Activated naive CD4-positive, alpha-beta T cell treated with anti-CD3 and anti-CD28 coated beads, Interleukin-2, amount 10 ng/mL, durations not matched to agents 7 days and 5 days (primary cell): ENCODE measurements at regions not wholly inside any gene's neighbourhood (a gene's known extent, or its start where the extent isn't known, plus 50 kb on each side); places are given as distances from the start of the nearest gene placed in this dataset.
"Not testable (repeated sequence)": the region's sequence is repeated elsewhere in the genome, so short reads cannot be mapped to it uniquely, and the experiment has no call there.

Source experiments
- CTCF ChIA-PET: fragments of 350-600 bp; sonication (Branson Sonifier 250); formaldehyde crosslinking; loops from one replicate; lab custom pipeline; 2021; ENCODE audit warnings: antibody characterized with exemption; lab: Charles Lee
- DNase-seq: peaks from one replicate; pipeline ENCODE4 v3.0.0-alpha.2; 2020
- H3K27ac Mint-ChIP-seq: one replicate; pipeline ENCODE4 v1.8.0; 2021; ENCODE audit warnings: mild to moderate bottlenecking, moderate library complexity, mixed read lengths
- H3K27me3 Mint-ChIP-seq: one replicate; pipeline ENCODE4 v1.8.0; 2021; ENCODE audit warnings: mild to moderate bottlenecking, mixed read lengths
- H3K36me3 Mint-ChIP-seq: one replicate; pipeline ENCODE4 v1.8.0; 2021; ENCODE audit warnings: mixed read lengths
- H3K4me1 Mint-ChIP-seq: one replicate; pipeline ENCODE4 v1.8.0; 2021; ENCODE audit warnings: mixed read lengths
- H3K4me3 Mint-ChIP-seq: one replicate; pipeline ENCODE4 v1.8.0; 2021; ENCODE audit warnings: mild to moderate bottlenecking, moderate library complexity, mixed read lengths
- H3K9me3 Mint-ChIP-seq: one replicate; pipeline ENCODE4 v1.8.0; 2021; ENCODE audit warnings: mixed read lengths

- H3K27ac Mint-ChIP-seq: no peak overlapping the region
- no peaks in the 10 kb centered on the region for H3K36me3 Mint-ChIP-seq
- CTCF ChIA-PET: no interaction called here
- no peak for DNase-seq
- no peaks in the 10 kb centered on the region for H3K4me1 Mint-ChIP-seq
- no peak overlapping the region for H3K4me3 Mint-ChIP-seq
- H3K9me3 Mint-ChIP-seq: peaks cover 5% of the 10 kb centered on the region
- no peaks in the 10 kb centered on the region for H3K27me3 Mint-ChIP-seq
Observed at GRCh38 chr2:184993746-184994145, 395.4 kb downstream of the ZNF804A start.

GRCh38 chr2:185006481-185006880 lies 408.2 kb downstream of the ZNF804A start:
- no peaks in the 10 kb centered on the region for H3K36me3 Mint-ChIP-seq
- no peak overlapping the region for H3K27ac Mint-ChIP-seq
- peaks cover 25% of the 10 kb centered on the region for H3K9me3 Mint-ChIP-seq
- no peak overlapping the region for H3K4me3 Mint-ChIP-seq
- no peaks in the 10 kb centered on the region for H3K4me1 Mint-ChIP-seq
- no peaks in the 10 kb centered on the region for H3K27me3 Mint-ChIP-seq
- DNase-seq: no peak
- CTCF ChIA-PET: no interaction called here

- no peak overlapping the region for H3K27ac Mint-ChIP-seq
- peaks cover 29% of the 10 kb centered on the region for H3K9me3 Mint-ChIP-seq
Observed at GRCh38 chr2:185012643-185013042, 414.3 kb downstream of the ZNF804A start.

GRCh38 chr2:185014076-185014475 lies 415.7 kb downstream of the ZNF804A start:
- no peaks in the 10 kb centered on the region for H3K27me3 Mint-ChIP-seq
- H3K4me3 Mint-ChIP-seq: no peak overlapping the region
- peaks cover 29% of the 10 kb centered on the region for H3K9me3 Mint-ChIP-seq
- DNase-seq: no peak
- no peak overlapping the region for H3K27ac Mint-ChIP-seq
- no peaks in the 10 kb centered on the region for H3K4me1 Mint-ChIP-seq
- H3K36me3 Mint-ChIP-seq: no peaks in the 10 kb centered on the region
- CTCF ChIA-PET: no interaction called here

More at GRCh38 chr2:185012643-185013042, 414.3 kb downstream of the ZNF804A start:
- Mint-ChIP-seq H3K36me3 (no peaks in the 10 kb centered on the region), H3K4me1 (no peaks in the 10 kb centered on the region), H3K27me3 (no peaks in the 10 kb centered on the region), H3K4me3 (no peak overlapping the region)
- DNase-seq: no peak
- CTCF ChIA-PET: no interaction called here

GRCh38 chr2:185025891-185026290 lies 427.6 kb downstream of the ZNF804A start:
- CTCF ChIA-PET, H3K4me1 Mint-ChIP-seq, H3K27ac Mint-ChIP-seq: not testable (repeated sequence)

GRCh38 chr2:185035906-185036305 lies 437.6 kb downstream of the ZNF804A start:
- Mint-ChIP-seq H3K36me3 (no peaks in the 10 kb centered on the region), H3K27me3 (no peaks in the 10 kb centered on the region), H3K4me3 (no peak overlapping the region), H3K27ac (no peak overlapping the region), H3K4me1 (no peaks in the 10 kb centered on the region), H3K9me3 (peaks cover 26% of the 10 kb centered on the region)
- CTCF ChIA-PET: interaction anchor here (0.6 kb wide), 1 partner anchor 545 kb away, joined by 4 read pairs; no protein-coding TSS in a partner anchor
- DNase-seq: no peak

More at GRCh38 chr2:185025891-185026290, 427.6 kb downstream of the ZNF804A start:
- H3K27me3 Mint-ChIP-seq, H3K4me3 Mint-ChIP-seq, DNase-seq, H3K36me3 Mint-ChIP-seq: not testable (repeated sequence)
- H3K9me3 Mint-ChIP-seq: peaks cover 23% of the 10 kb centered on the region

GRCh38 chr2:185044323-185044874 lies 446.1 kb downstream of the ZNF804A start:
- Mint-ChIP-seq H3K4me3 (no peak overlapping the region), H3K27ac (no peak overlapping the region), H3K9me3 (peaks cover 17% of the 10 kb centered on the region)

GRCh38 chr2:185050804-185051203 lies 452.5 kb downstream of the ZNF804A start:
- Mint-ChIP-seq H3K36me3 (no peaks in the 10 kb centered on the region), H3K9me3 (peaks cover 3% of the 10 kb centered on the region), H3K27me3 (no peaks in the 10 kb centered on the region), H3K4me1 (no peaks in the 10 kb centered on the region), H3K27ac (no peak overlapping the region), H3K4me3 (no peak overlapping the region)
- DNase-seq: no peak
- CTCF ChIA-PET: no interaction called here

More at GRCh38 chr2:185044323-185044874, 446.1 kb downstream of the ZNF804A start:
- CTCF ChIA-PET: no interaction called here
- no peaks in the 10 kb centered on the region for H3K36me3 Mint-ChIP-seq
- no peaks in the 10 kb centered on the region for H3K27me3 Mint-ChIP-seq
- no peaks in the 10 kb centered on the region for H3K4me1 Mint-ChIP-seq
- no peak for DNase-seq

GRCh38 chr2:185063761-185064160 lies 465.4 kb downstream of the ZNF804A start:
- H3K36me3 Mint-ChIP-seq: no peaks in the 10 kb centered on the region
- H3K27me3 Mint-ChIP-seq: no peaks in the 10 kb centered on the region
- no peaks in the 10 kb centered on the region for H3K9me3 Mint-ChIP-seq
- no peak overlapping the region for H3K4me3 Mint-ChIP-seq
- CTCF ChIA-PET: no interaction called here
- H3K27ac Mint-ChIP-seq: no peak overlapping the region
- DNase-seq: no peak
- H3K4me1 Mint-ChIP-seq: no peaks in the 10 kb centered on the region

- no peak for DNase-seq
- Mint-ChIP-seq H3K4me3 (no peak overlapping the region), H3K27ac (no peak overlapping the region), H3K27me3 (no peaks in the 10 kb centered on the region), H3K4me1 (no peaks in the 10 kb centered on the region), H3K9me3 (peaks cover 2% of the 10 kb centered on the region), H3K36me3 (no peaks in the 10 kb centered on the region)
- CTCF ChIA-PET: no interaction called here
Observed at GRCh38 chr2:185066128-185066527, 467.8 kb downstream of the ZNF804A start.

- no peak overlapping the region for H3K4me3 Mint-ChIP-seq
- no peaks in the 10 kb centered on the region for H3K36me3 Mint-ChIP-seq
- H3K27me3 Mint-ChIP-seq: no peaks in the 10 kb centered on the region
- H3K9me3 Mint-ChIP-seq: peaks cover 2% of the 10 kb centered on the region
- CTCF ChIA-PET: no interaction called here
- H3K4me1 Mint-ChIP-seq: no peaks in the 10 kb centered on the region
- no peak overlapping the region for H3K27ac Mint-ChIP-seq
- no peak for DNase-seq
Observed at GRCh38 chr2:185069107-185069506, 470.8 kb downstream of the ZNF804A start.

GRCh38 chr2:185074156-185074555 lies 475.8 kb downstream of the ZNF804A start:
- no peak for DNase-seq
- peaks cover under 1% of the 10 kb centered on the region for H3K9me3 Mint-ChIP-seq
- no peaks in the 10 kb centered on the region for H3K27me3 Mint-ChIP-seq
- no peak overlapping the region for H3K27ac Mint-ChIP-seq
- no peaks in the 10 kb centered on the region for H3K4me1 Mint-ChIP-seq
- CTCF ChIA-PET: no interaction called here
- H3K4me3 Mint-ChIP-seq: no peak overlapping the region
- no peaks in the 10 kb centered on the region for H3K36me3 Mint-ChIP-seq

- H3K9me3 Mint-ChIP-seq: peaks cover 4% of the 10 kb centered on the region
Observed at GRCh38 chr2:185082749-185083148, 484.4 kb downstream of the ZNF804A start.

GRCh38 chr2:185108588-185108987 lies 510.3 kb downstream of the ZNF804A start:
- no peak overlapping the region for H3K27ac Mint-ChIP-seq
- no peaks in the 10 kb centered on the region for H3K36me3 Mint-ChIP-seq
- no peak overlapping the region for H3K4me3 Mint-ChIP-seq
- H3K27me3 Mint-ChIP-seq: no peaks in the 10 kb centered on the region
- peaks cover 11% of the 10 kb centered on the region for H3K9me3 Mint-ChIP-seq
- no peak for DNase-seq
- no peaks in the 10 kb centered on the region for H3K4me1 Mint-ChIP-seq
- CTCF ChIA-PET: no interaction called here

More at GRCh38 chr2:185082749-185083148, 484.4 kb downstream of the ZNF804A start:
- no peak for DNase-seq
- no peaks in the 10 kb centered on the region for H3K36me3 Mint-ChIP-seq
- H3K4me1 Mint-ChIP-seq: no peaks in the 10 kb centered on the region
- H3K27me3 Mint-ChIP-seq: no peaks in the 10 kb centered on the region
- no peak overlapping the region for H3K27ac Mint-ChIP-seq
- H3K4me3 Mint-ChIP-seq: no peak overlapping the region
- CTCF ChIA-PET: no interaction called here

- no peaks in the 10 kb centered on the region for H3K9me3 Mint-ChIP-seq
- no peak overlapping the region for H3K4me3 Mint-ChIP-seq
- DNase-seq: no peak
- no peaks in the 10 kb centered on the region for H3K4me1 Mint-ChIP-seq
- no peak overlapping the region for H3K27ac Mint-ChIP-seq
- no peaks in the 10 kb centered on the region for H3K36me3 Mint-ChIP-seq
- CTCF ChIA-PET: no interaction called here
- no peaks in the 10 kb centered on the region for H3K27me3 Mint-ChIP-seq
Observed at GRCh38 chr2:185127412-185127811, 529.1 kb downstream of the ZNF804A start.
